ENCODE measurements at regions not wholly inside any gene's neighbourhood (a gene's known extent, or its start where the extent isn't known, plus 50 kb on each side); places are given as distances from the start of the nearest gene placed in this dataset.
"Not testable (repeated sequence)": the region's sequence is repeated elsewhere in the genome, so short reads cannot be mapped to it uniquely, and the experiment has no call there.

DNA sequence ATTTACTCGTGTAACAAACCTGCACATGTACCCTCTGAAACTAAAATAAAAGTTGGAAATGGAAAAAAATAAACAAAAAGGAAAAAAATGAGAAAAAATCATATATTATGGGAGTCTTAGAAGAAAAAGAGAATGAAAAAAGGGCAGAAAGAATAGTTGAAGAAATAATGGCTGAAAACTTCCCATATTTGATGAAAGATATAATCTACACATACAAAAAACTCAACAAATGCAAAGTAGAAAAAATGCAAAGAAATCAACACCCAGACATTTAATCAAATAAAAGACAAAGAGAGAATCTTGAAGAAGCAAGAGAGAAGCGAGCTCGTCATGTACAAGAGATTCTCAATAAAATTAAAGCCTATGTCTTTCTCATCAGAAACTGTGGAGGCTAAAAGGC lies 73.8 kb downstream of the SLC25A46 start:
- Histone ChIP-seq H3K27me3 (ENCODE audit: control insufficient read depth in 3 of 3, insufficient read depth in 3 of 3, low read length in 3 of 3) (no peaks in the 10 kb centered on the region), H3K9ac (ENCODE audit: low read depth in 1 of 3, low read length in 3 of 3) (no peak overlapping the region), H3K27ac (ENCODE audit: low read depth, low read length) (no peak overlapping the region), H3K36me3 (ENCODE audit: control insufficient read depth in 3 of 3, insufficient read depth in 3 of 3, low read length in 3 of 3) (no peaks in the 10 kb centered on the region), H3K4me1 (ENCODE audit: control insufficient read depth in 3 of 3, insufficient read depth in 3 of 3, low read length in 3 of 3) (no peaks in the 10 kb centered on the region), H3K4me3 (ENCODE audit: low read length in 3 of 3) (no peak overlapping the region), H3K9me3 (ENCODE audit: control insufficient read depth in 3 of 3, low read length in 3 of 3) (peaks cover 0 to 5% (median 0%) of the 10 kb centered on the region in 3 donors)

DNA sequence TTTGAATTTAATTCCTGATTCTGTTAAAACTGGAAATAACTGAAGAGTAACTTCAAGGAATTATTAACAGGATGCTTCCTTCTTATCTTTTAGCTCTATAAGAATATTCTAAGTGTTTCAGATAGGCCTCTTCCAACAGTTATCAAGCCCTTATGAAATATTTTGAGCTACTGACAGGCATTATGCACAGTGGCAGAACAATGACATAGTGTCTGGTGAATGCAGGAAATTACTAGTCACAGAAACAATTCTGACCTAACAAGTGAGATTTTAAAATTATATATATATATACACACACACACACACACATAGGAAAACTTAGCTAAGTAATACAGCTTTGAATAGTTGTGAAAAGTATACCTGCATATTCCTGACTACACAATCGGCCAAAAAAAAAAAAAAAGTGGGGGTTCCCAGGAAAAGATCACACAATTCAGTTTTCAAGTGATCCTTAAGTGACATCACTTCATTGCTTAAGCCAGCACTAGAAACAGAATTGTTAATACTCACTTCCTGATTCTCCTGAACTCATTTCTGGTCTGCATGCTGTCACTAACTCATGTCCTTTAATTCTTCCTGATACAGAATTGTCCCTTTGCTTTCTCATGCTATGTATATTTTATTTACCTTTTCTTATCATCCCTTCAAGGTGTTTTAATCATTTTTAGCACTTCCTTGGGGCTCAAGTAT lies 77.3 kb downstream of the SLC25A46 start:
- H3K4me3 ChIP-seq (ENCODE audit: low read length in 3 of 3): no peak overlapping the region
- no peak overlapping the region for H3K27ac ChIP-seq (ENCODE audit: low read depth, low read length)

DNA sequence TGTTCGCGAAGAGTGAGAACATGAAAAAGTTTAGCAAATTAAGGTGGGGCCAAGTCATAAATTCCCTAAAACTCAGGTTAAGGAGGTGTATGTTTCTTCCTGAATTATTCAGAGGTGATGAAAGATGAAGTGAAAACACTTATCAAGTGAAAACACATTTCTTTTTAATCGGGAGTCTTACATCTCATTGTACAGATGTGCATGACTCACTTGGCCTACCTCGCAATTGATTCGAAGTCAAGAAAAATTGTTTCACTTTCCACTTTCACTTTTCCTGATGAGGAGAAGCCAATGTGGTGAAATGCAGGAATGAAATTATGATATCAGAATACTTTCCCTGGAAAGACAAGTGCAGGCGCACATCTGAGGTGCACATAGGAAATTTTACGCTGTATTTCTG lies 78.7 kb downstream of the SLC25A46 start:
- H3K36me3 ChIP-seq (ENCODE audit: control insufficient read depth in 3 of 3, insufficient read depth in 3 of 3, low read length in 3 of 3): no peaks in the 10 kb centered on the region
- no peaks in the 10 kb centered on the region for H3K27me3 ChIP-seq (ENCODE audit: control insufficient read depth in 3 of 3, insufficient read depth in 3 of 3, low read length in 3 of 3)
- H3K9me3 ChIP-seq (ENCODE audit: control insufficient read depth in 3 of 3, low read length in 3 of 3): no peaks in the 10 kb centered on the region
- H3K9ac ChIP-seq (ENCODE audit: low read depth in 1 of 3, low read length in 3 of 3): no peak overlapping the region
- no peak overlapping the region for H3K27ac ChIP-seq (ENCODE audit: low read depth, low read length)
- H3K4me3 ChIP-seq (ENCODE audit: low read length in 3 of 3): no peak overlapping the region
- no peaks in the 10 kb centered on the region for H3K4me1 ChIP-seq (ENCODE audit: control insufficient read depth in 3 of 3, insufficient read depth in 3 of 3, low read length in 3 of 3)

More for the DNA sequence above, 77.3 kb downstream of the SLC25A46 start:
- H3K36me3 ChIP-seq (ENCODE audit: control insufficient read depth in 3 of 3, insufficient read depth in 3 of 3, low read length in 3 of 3): no peaks in the 10 kb centered on the region
- no peaks in the 10 kb centered on the region for H3K4me1 ChIP-seq (ENCODE audit: control insufficient read depth in 3 of 3, insufficient read depth in 3 of 3, low read length in 3 of 3)
- H3K9ac ChIP-seq (ENCODE audit: low read depth in 1 of 3, low read length in 3 of 3): no peak overlapping the region
- no peaks in the 10 kb centered on the region for H3K27me3 ChIP-seq (ENCODE audit: control insufficient read depth in 3 of 3, insufficient read depth in 3 of 3, low read length in 3 of 3)
- H3K9me3 ChIP-seq (ENCODE audit: control insufficient read depth in 3 of 3, low read length in 3 of 3): peaks cover 0 to 5% (median 0%) of the 10 kb centered on the region in 3 donors

DNA sequence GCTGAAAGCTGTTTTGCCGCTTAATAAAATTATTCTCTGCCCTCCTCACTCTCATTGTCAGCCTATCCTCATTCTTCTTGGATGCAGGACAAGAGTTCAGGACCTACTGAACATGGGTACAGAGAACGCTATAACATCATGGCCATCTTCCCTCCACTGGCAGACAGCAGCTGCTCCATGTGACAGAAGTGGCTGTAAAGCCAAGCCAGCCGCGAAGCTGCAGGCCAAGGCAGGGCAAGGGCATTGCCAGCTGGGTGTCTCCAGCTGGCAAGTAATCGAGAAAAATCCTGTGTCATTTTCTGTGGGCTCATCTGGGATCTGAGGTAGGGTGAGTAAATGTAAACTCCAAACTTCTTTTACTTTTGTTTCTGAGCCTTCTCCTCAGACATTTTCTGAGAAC lies 84.8 kb downstream of the SLC25A46 start:
- no peak overlapping the region for H3K9ac ChIP-seq (ENCODE audit: low read depth in 1 of 3, low read length in 3 of 3)
- H3K9me3 ChIP-seq (ENCODE audit: control insufficient read depth in 3 of 3, low read length in 3 of 3): peaks cover 0 to 16% (median 0%) of the 10 kb centered on the region in 3 donors

DNA sequence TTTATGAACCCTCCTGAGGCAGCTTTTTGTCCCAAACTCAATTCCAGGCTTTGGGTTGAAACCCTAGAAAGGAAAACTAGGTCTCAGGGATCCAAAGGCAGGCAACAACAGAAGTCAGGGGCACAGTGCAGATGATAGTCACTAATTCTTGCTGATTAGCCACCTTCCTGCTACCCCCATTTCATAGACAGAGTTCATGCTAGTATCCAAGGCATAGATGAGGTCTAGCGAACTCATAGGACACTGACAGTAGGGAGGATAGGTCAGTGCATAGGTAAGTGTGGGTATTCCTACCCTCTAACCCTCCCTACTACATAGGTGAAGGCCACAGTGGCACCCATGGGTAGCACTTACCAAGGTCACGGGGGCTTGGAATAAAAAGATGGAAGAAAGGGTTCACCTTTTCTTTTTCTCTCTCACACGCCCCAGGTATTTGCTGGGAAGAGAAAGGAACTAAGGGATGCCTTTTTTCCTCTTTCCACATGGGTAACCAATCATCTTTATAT lies 86.2 kb downstream of the SLC25A46 start:
- H3K27me3 ChIP-seq (ENCODE audit: control insufficient read depth in 3 of 3, insufficient read depth in 3 of 3, low read length in 3 of 3): no peaks in the 10 kb centered on the region
- H3K4me1 ChIP-seq (ENCODE audit: control insufficient read depth in 3 of 3, insufficient read depth in 3 of 3, low read length in 3 of 3): no peaks in the 10 kb centered on the region
- H3K36me3 ChIP-seq (ENCODE audit: control insufficient read depth in 3 of 3, insufficient read depth in 3 of 3, low read length in 3 of 3): no peaks in the 10 kb centered on the region
- no peak overlapping the region for H3K9ac ChIP-seq (ENCODE audit: low read depth in 1 of 3, low read length in 3 of 3)
- H3K9me3 ChIP-seq (ENCODE audit: control insufficient read depth in 3 of 3, low read length in 3 of 3): peaks cover 0 to 16% (median 0%) of the 10 kb centered on the region in 3 donors
- H3K4me3 ChIP-seq (ENCODE audit: low read length in 3 of 3): peak overlapping the region in 1 of 3 donors; percentile 18
- H3K27ac ChIP-seq (ENCODE audit: low read depth, low read length): no peak overlapping the region

More for the DNA sequence above, 84.8 kb downstream of the SLC25A46 start:
- no peaks in the 10 kb centered on the region for H3K27me3 ChIP-seq (ENCODE audit: control insufficient read depth in 3 of 3, insufficient read depth in 3 of 3, low read length in 3 of 3)
- H3K4me3 ChIP-seq (ENCODE audit: low read length in 3 of 3): no peak overlapping the region
- no peak overlapping the region for H3K27ac ChIP-seq (ENCODE audit: low read depth, low read length)
- H3K4me1 ChIP-seq (ENCODE audit: control insufficient read depth in 3 of 3, insufficient read depth in 3 of 3, low read length in 3 of 3): no peaks in the 10 kb centered on the region
- no peaks in the 10 kb centered on the region for H3K36me3 ChIP-seq (ENCODE audit: control insufficient read depth in 3 of 3, insufficient read depth in 3 of 3, low read length in 3 of 3)

DNA sequence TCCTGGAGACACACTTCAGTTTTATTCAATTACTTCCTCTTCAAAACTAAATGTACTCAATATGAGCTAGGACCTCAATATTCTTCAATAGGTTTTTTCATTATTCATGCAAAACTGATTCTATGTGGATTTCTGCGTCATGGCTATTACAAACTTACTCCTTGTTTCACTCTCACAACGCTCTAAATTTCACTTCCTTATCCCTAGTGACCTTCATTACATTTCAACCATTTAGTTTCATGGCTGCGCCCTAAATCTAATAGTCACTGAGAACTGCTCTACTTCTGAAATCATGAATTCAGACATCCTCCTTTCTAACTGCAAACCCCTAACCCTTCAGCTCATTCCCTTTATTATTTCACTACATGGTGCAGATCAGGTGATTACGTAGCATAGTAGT lies 93.9 kb downstream of the SLC25A46 start:
- Histone ChIP-seq H3K9ac (ENCODE audit: low read depth in 1 of 3, low read length in 3 of 3) (no peak overlapping the region), H3K27me3 (ENCODE audit: control insufficient read depth in 3 of 3, insufficient read depth in 3 of 3, low read length in 3 of 3) (no peaks in the 10 kb centered on the region), H3K4me3 (ENCODE audit: low read length in 3 of 3) (no peak overlapping the region), H3K4me1 (ENCODE audit: control insufficient read depth in 3 of 3, insufficient read depth in 3 of 3, low read length in 3 of 3) (no peaks in the 10 kb centered on the region), H3K36me3 (ENCODE audit: control insufficient read depth in 3 of 3, insufficient read depth in 3 of 3, low read length in 3 of 3) (no peaks in the 10 kb centered on the region), H3K9me3 (ENCODE audit: control insufficient read depth in 3 of 3, low read length in 3 of 3) (no peaks in the 10 kb centered on the region), H3K27ac (ENCODE audit: low read depth, low read length) (no peak overlapping the region)

DNA sequence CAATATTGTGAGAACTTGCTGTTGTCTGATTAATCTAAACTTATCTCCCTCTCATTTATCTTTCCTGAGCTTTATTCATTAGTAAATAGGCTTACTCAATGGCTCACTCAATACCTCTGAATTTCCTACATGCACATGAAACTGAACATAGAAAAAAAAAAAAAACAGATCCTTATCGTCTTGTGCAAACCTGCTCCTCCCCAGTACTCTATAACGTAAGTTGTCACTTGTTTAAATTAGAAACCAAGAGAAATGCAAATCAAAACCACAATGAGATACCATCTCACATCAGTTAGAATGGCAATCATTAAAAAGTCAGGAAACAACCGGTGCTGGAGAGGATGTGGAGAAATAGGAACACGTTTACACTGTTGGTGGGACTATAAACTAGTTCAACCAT lies 96.1 kb downstream of the SLC25A46 start:
- H3K36me3 ChIP-seq (ENCODE audit: control insufficient read depth in 3 of 3, insufficient read depth in 3 of 3, low read length in 3 of 3); H3K4me3 ChIP-seq (ENCODE audit: low read length in 3 of 3); H3K4me1 ChIP-seq (ENCODE audit: control insufficient read depth in 3 of 3, insufficient read depth in 3 of 3, low read length in 3 of 3); H3K9me3 ChIP-seq (ENCODE audit: control insufficient read depth in 3 of 3, low read length in 3 of 3); H3K27ac ChIP-seq (ENCODE audit: low read depth, low read length); H3K9ac ChIP-seq (ENCODE audit: low read depth in 1 of 3, low read length in 3 of 3); H3K27me3 ChIP-seq (ENCODE audit: control insufficient read depth in 3 of 3, insufficient read depth in 3 of 3, low read length in 3 of 3): not testable (repeated sequence)

DNA sequence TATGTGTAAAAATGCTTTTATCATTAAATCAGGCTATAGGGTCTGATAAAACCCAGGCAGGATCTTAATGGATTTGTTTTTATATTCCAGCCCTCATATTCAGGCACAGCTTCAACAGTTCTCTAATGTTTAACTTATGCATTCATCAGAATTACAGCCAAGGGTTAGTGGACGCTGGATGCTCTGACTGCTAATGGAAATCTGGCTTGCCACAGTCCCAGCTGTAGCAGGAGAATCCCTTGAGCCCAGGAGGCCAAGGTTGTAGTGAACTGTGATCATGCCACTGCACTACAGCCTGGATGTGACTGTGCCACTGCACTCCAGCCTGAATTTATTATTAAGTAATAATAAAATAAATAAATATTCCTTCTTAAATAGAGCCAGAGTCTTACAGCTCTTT lies 98.0 kb downstream of the SLC25A46 start:
- Histone ChIP-seq H3K4me3 (ENCODE audit: low read length in 3 of 3) (no peak overlapping the region), H3K4me1 (ENCODE audit: control insufficient read depth in 3 of 3, insufficient read depth in 3 of 3, low read length in 3 of 3) (no peaks in the 10 kb centered on the region), H3K36me3 (ENCODE audit: control insufficient read depth in 3 of 3, insufficient read depth in 3 of 3, low read length in 3 of 3) (no peaks in the 10 kb centered on the region), H3K27me3 (ENCODE audit: control insufficient read depth in 3 of 3, insufficient read depth in 3 of 3, low read length in 3 of 3) (no peaks in the 10 kb centered on the region), H3K9ac (ENCODE audit: low read depth in 1 of 3, low read length in 3 of 3) (no peak overlapping the region), H3K27ac (ENCODE audit: low read depth, low read length) (no peak overlapping the region), H3K9me3 (ENCODE audit: control insufficient read depth in 3 of 3, low read length in 3 of 3) (no peaks in the 10 kb centered on the region)

DNA sequence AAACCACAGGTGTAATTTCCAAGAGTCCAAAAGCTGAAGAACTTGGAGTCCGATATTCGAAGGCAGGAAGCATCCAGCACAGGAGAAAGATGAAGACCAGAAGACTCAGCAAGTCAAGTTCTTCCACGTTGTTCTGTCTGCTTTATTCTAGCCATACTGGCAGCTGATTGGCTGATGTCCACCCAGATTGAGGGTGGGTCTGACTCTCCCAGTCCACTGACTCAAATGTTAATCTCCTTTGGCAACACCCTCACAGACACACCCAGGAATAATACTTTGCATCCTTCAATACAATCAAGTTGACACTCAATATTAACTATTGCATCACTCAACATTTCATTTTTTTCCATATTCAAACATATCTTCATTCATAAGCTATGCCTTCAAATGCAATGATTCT lies 99.5 kb downstream of the SLC25A46 start:
- not testable (repeated sequence) for H3K4me3 ChIP-seq (ENCODE audit: low read length in 3 of 3); H3K27me3 ChIP-seq (ENCODE audit: control insufficient read depth in 3 of 3, insufficient read depth in 3 of 3, low read length in 3 of 3); H3K36me3 ChIP-seq (ENCODE audit: control insufficient read depth in 3 of 3, insufficient read depth in 3 of 3, low read length in 3 of 3); H3K4me1 ChIP-seq (ENCODE audit: control insufficient read depth in 3 of 3, insufficient read depth in 3 of 3, low read length in 3 of 3); H3K9ac ChIP-seq (ENCODE audit: low read depth in 1 of 3, low read length in 3 of 3); H3K27ac ChIP-seq (ENCODE audit: low read depth, low read length); H3K9me3 ChIP-seq (ENCODE audit: control insufficient read depth in 3 of 3, low read length in 3 of 3)

DNA sequence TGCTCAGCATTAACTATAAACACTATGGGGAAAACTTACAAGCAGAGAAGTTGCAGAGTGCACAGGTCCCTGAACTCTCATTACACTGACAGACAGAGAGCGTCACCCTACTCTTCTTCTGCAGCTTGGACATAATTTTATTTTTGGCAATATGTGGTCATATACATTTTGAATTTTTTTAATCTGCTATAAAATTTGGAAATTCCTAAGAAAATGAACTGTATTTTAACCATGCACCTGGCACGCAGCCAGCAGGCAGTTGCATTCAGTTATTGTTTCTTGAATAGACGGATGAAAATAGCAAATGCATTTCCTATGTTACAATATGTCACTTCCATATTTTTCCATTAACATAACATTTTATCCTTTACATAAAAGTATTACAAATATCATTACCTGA lies 100.2 kb downstream of the SLC25A46 start:
- Histone ChIP-seq H3K4me3 (ENCODE audit: low read length in 3 of 3) (no peak overlapping the region), H3K4me1 (ENCODE audit: control insufficient read depth in 3 of 3, insufficient read depth in 3 of 3, low read length in 3 of 3) (no peaks in the 10 kb centered on the region), H3K9ac (ENCODE audit: low read depth in 1 of 3, low read length in 3 of 3) (no peak overlapping the region), H3K9me3 (ENCODE audit: control insufficient read depth in 3 of 3, low read length in 3 of 3) (no peaks in the 10 kb centered on the region), H3K36me3 (ENCODE audit: control insufficient read depth in 3 of 3, insufficient read depth in 3 of 3, low read length in 3 of 3) (no peaks in the 10 kb centered on the region), H3K27me3 (ENCODE audit: control insufficient read depth in 3 of 3, insufficient read depth in 3 of 3, low read length in 3 of 3) (no peaks in the 10 kb centered on the region), H3K27ac (ENCODE audit: low read depth, low read length) (no peak overlapping the region)
